Neuronal stem cell (in vitro differentiated cells): ENCODE measurements at regions not wholly inside any gene's neighbourhood (a gene's known extent, or its start where the extent isn't known, plus 50 kb on each side); places are given as distances from the start of the nearest gene placed in this dataset.

Experiments used
- DNase-seq: peaks from one replicate; pipeline ENCODE4 v3.0.0-alpha.2; 2013; ENCODE audit warnings: low spot score
- H2AFZ ChIP-seq: one replicate; pipeline ENCODE4 v1.6.1; 2013; ENCODE audit warnings: mild to moderate bottlenecking, low read length, inconsistent platforms
- H2AK5ac ChIP-seq: 2 replicates; pipeline ENCODE4 v1.6.1; 2013; ENCODE audit warnings: low read depth, mild to moderate bottlenecking, inconsistent platforms, low read length, moderate library complexity, mixed read lengths
- H2BK120ac ChIP-seq: 2 replicates; pipeline ENCODE4 v1.6.1; 2013; ENCODE audit warnings: low read depth, mild to moderate bottlenecking, inconsistent platforms, low read length, moderate library complexity, mixed read lengths
- H2BK12ac ChIP-seq: one replicate; pipeline ENCODE4 v1.6.1; 2013; ENCODE audit warnings: low read length, inconsistent platforms
- H2BK15ac ChIP-seq: 2 replicates; pipeline ENCODE4 v1.6.1; 2013; ENCODE audit warnings: mild to moderate bottlenecking, low read length, inconsistent platforms, mixed read lengths
- H2BK5ac ChIP-seq: one replicate; pipeline ENCODE4 v1.6.1; 2013; ENCODE audit warnings: inconsistent platforms, mild to moderate bottlenecking, low read length, moderate library complexity
- H3K14ac ChIP-seq: one replicate; pipeline ENCODE4 v1.6.1; 2013; ENCODE audit warnings: low read length, inconsistent platforms
- H3K18ac ChIP-seq: 2 replicates; pipeline ENCODE4 v1.6.1; 2013; ENCODE audit warnings: low read length, inconsistent platforms
- H3K23ac ChIP-seq: 2 replicates; pipeline ENCODE4 v1.6.1; 2013; ENCODE audit warnings: low read depth, mild to moderate bottlenecking, mixed read lengths, low read length, inconsistent platforms; ENCODE audit not compliant: poor library complexity
- H3K27ac ChIP-seq: replicated peaks from 3 replicates; pipeline ENCODE4 v1.5.1; 2013; ENCODE audit warnings: low read length, inconsistent platforms
- H3K27me3 ChIP-seq, 3 experiments: 2 replicates each; pipeline ENCODE4 v1.6.1; 2013; ENCODE audit warnings: low read length in 3 of 3, mild to moderate bottlenecking in 2 of 3, inconsistent platforms in 1 of 3, low read depth in 1 of 3, mixed read lengths in 1 of 3, moderate library complexity in 1 of 3; ENCODE audit not compliant: control insufficient read depth in 3 of 3, insufficient read depth in 3 of 3
- H3K36me3 ChIP-seq, 2 donors: replicated peaks in 1 of 2; 2 replicates each; pipeline ENCODE4 v1.6.1; 2013; ENCODE audit warnings: low read length in 2 of 2; ENCODE audit not compliant: control insufficient read depth in 2 of 2, insufficient read depth in 2 of 2
- H3K4ac ChIP-seq: 2 replicates; pipeline ENCODE4 v1.6.1; 2013; ENCODE audit warnings: inconsistent platforms, mild to moderate bottlenecking, low read length, moderate library complexity
- H3K4me1 ChIP-seq, 2 donors: 1 replicate in 1 of 2; 2 replicates in 1 of 2; pipeline ENCODE4 v1.6.1; 2013; ENCODE audit warnings: low read length in 2 of 2, low read depth in 1 of 2; ENCODE audit not compliant: control insufficient read depth in 2 of 2, insufficient read depth in 1 of 2
- H3K4me2 ChIP-seq: one replicate; pipeline ENCODE4 v1.6.1; 2013; ENCODE audit warnings: mild to moderate bottlenecking, low read length, inconsistent platforms; ENCODE audit not compliant: insufficient read depth, poor library complexity, severe bottlenecking
- H3K4me3 ChIP-seq, 2 donors: 2 replicates each; pipeline ENCODE4 v1.5.1; 2013; ENCODE audit warnings: low read length in 2 of 2, mild to moderate bottlenecking in 2 of 2, inconsistent platforms in 1 of 2, moderate library complexity in 1 of 2
- H3K79me1 ChIP-seq: one replicate; pipeline ENCODE4 v1.6.1; 2013; ENCODE audit warnings: low read depth, mild to moderate bottlenecking, inconsistent platforms, low read length, moderate library complexity
- H3K9ac ChIP-seq: one replicate; pipeline ENCODE4 v1.6.1; 2013; ENCODE audit warnings: mild to moderate bottlenecking, low read depth, low read length, inconsistent platforms; ENCODE audit not compliant: poor library complexity
- H3K9me3 ChIP-seq, 2 donors: replicated peaks in 1 of 2; 2 replicates each; pipeline versions ENCODE3 to v1.6.1; 2013; ENCODE audit warnings: low read length in 2 of 2, mild to moderate bottlenecking in 2 of 2, inconsistent platforms in 1 of 2, low read depth in 1 of 2, mixed read lengths in 1 of 2, moderate library complexity in 1 of 2; ENCODE audit not compliant: control insufficient read depth in 2 of 2, insufficient read depth in 1 of 2
- H4K8ac ChIP-seq: one replicate; pipeline ENCODE4 v1.6.1; 2013; ENCODE audit warnings: low read depth, mild to moderate bottlenecking, inconsistent platforms, low read length, moderate library complexity
- H4K91ac ChIP-seq: one replicate; pipeline ENCODE4 v1.6.1; 2013; ENCODE audit warnings: low read length, low read depth, mild to moderate bottlenecking, inconsistent platforms; ENCODE audit not compliant: poor library complexity
- WGBS, 2 donors: extraction: QIAGEN DNeasy Blood & Tissue Kit; methylation state at CpG; one replicate each; pipeline ENCODE4 v1.1.7; 2013; ENCODE audit warnings: missing lambda C conversion rate in 2 of 2, mixed read lengths in 1 of 2; ENCODE audit not compliant: insufficient read length in 2 of 2, insufficient replicate concordance in 1 of 2; ENCODE audit errors: extremely low coverage in 2 of 2; 5-methylcytosine and 5-hydroxymethylcytosine counted together

GRCh38 chr3:4150816-4151215 lies 152.4 kb upstream of the SETMAR start:
- Histone ChIP-seq H3K4me2 (no peak overlapping the region), H2BK12ac (no peak overlapping the region), H3K9me3 (no peaks in the 10 kb centered on the region), H4K91ac (no peak overlapping the region), H3K27ac (no peak overlapping the region), H3K79me1 (no peaks in the 10 kb centered on the region), H3K27me3 (no peaks in the 10 kb centered on the region), H2BK120ac (no peak overlapping the region), H2BK5ac (no peak overlapping the region), H3K18ac (no peak overlapping the region), H4K8ac (no peak overlapping the region), H3K9ac (no peak overlapping the region), H2BK15ac (no peak overlapping the region), H3K23ac (no peak overlapping the region), H3K4ac (no peak overlapping the region), H3K36me3 (no peaks in the 10 kb centered on the region), H3K14ac (no peak overlapping the region), H2AFZ (no peak overlapping the region), H3K4me1 (no peaks in the 10 kb centered on the region), H3K4me3 (no peak overlapping the region), H2AK5ac (no peak overlapping the region)
- no peak for DNase-seq
- no CpG with 5 or more reads among the region's 5 CpGs for WGBS, 2 donors

GRCh38 chr3:4151859-4152258 lies 151.3 kb upstream of the SETMAR start:
- no peak overlapping the region for H2AK5ac ChIP-seq
- H3K79me1 ChIP-seq, result no peaks in the 10 kb centered on the region
- no peaks in the 10 kb centered on the region for H3K36me3 ChIP-seq
- no peak overlapping the region for H3K27ac ChIP-seq
- no peak overlapping the region for H3K4me3 ChIP-seq
- no peaks in the 10 kb centered on the region for H3K4me1 ChIP-seq
- H3K9ac ChIP-seq, result no peak overlapping the region
- no peak overlapping the region for H3K4ac ChIP-seq
- H2BK15ac ChIP-seq, result no peak overlapping the region
- H3K4me2 ChIP-seq, result no peak overlapping the region
- H3K18ac ChIP-seq, result no peak overlapping the region
- WGBS, 2 donors, result no CpG with 5 or more reads among the region's 1 CpG
- no peak overlapping the region for H3K14ac ChIP-seq
- no peak overlapping the region for H2BK120ac ChIP-seq
- no peak overlapping the region for H2AFZ ChIP-seq
- no peak overlapping the region for H2BK12ac ChIP-seq
- H3K27me3 ChIP-seq, result no peaks in the 10 kb centered on the region
- no peak overlapping the region for H2BK5ac ChIP-seq
- H4K91ac ChIP-seq, result no peak overlapping the region
- no peak for DNase-seq
- H4K8ac ChIP-seq, result no peak overlapping the region
- H3K23ac ChIP-seq, result no peak overlapping the region
- H3K9me3 ChIP-seq, result no peaks in the 10 kb centered on the region

- WGBS, 2 donors, result no CpG with 5 or more reads among the region's 1 CpG
- H2BK15ac ChIP-seq, result no peak overlapping the region
- H3K9ac ChIP-seq, result no peak overlapping the region
- no peak overlapping the region for H3K4me2 ChIP-seq
- no peak overlapping the region for H3K4ac ChIP-seq
- H3K14ac ChIP-seq, result no peak overlapping the region
- H2AK5ac ChIP-seq, result no peak overlapping the region
- H2BK12ac ChIP-seq, result no peak overlapping the region
- no peaks in the 10 kb centered on the region for H3K9me3 ChIP-seq
- no peak overlapping the region for H2BK5ac ChIP-seq
- H3K27ac ChIP-seq, result no peak overlapping the region
- H2BK120ac ChIP-seq, result no peak overlapping the region
- H2AFZ ChIP-seq, result no peak overlapping the region
- no peak overlapping the region for H3K23ac ChIP-seq
- no peaks in the 10 kb centered on the region for H3K79me1 ChIP-seq
- no peak overlapping the region for H3K18ac ChIP-seq
- DNase-seq, result no peak
- no peaks in the 10 kb centered on the region for H3K36me3 ChIP-seq
- no peak overlapping the region for H4K8ac ChIP-seq
- no peaks in the 10 kb centered on the region for H3K4me1 ChIP-seq
- H4K91ac ChIP-seq, result no peak overlapping the region
- no peak overlapping the region for H3K4me3 ChIP-seq
- H3K27me3 ChIP-seq, result no peaks in the 10 kb centered on the region
Observed at GRCh38 chr3:4153771-4154170, 149.4 kb upstream of the SETMAR start.

GRCh38 chr3:4158329-4158728 lies 144.8 kb upstream of the SETMAR start:
- no peak overlapping the region for H3K4me2 ChIP-seq
- no peak overlapping the region for H2AFZ ChIP-seq
- no peak overlapping the region for H3K27ac ChIP-seq

More at GRCh38 chr3:4158329-4158728, 144.8 kb upstream of the SETMAR start:
- H3K27me3 ChIP-seq, result no peaks in the 10 kb centered on the region
- H3K36me3 ChIP-seq, result no peaks in the 10 kb centered on the region
- no peak overlapping the region for H2BK15ac ChIP-seq
- H3K79me1 ChIP-seq, result no peaks in the 10 kb centered on the region
- H3K9me3 ChIP-seq, result no peaks in the 10 kb centered on the region
- no peak overlapping the region for H3K18ac ChIP-seq
- no peak overlapping the region for H4K8ac ChIP-seq
- H2AK5ac ChIP-seq, result no peak overlapping the region
- no peak overlapping the region for H4K91ac ChIP-seq
- no peak overlapping the region for H3K4me3 ChIP-seq
- H3K14ac ChIP-seq, result no peak overlapping the region
- H3K4me1 ChIP-seq, result peaks cover 0 to 9% of the 10 kb centered on the region in 2 donors
- H2BK5ac ChIP-seq, result no peak overlapping the region
- H3K23ac ChIP-seq, result no peak overlapping the region
- H3K9ac ChIP-seq, result no peak overlapping the region
- no peak for DNase-seq
- WGBS, 2 donors, result no CpG with 5 or more reads among the region's 2 CpGs
- H2BK120ac ChIP-seq, result no peak overlapping the region
- H3K4ac ChIP-seq, result no peak overlapping the region
- no peak overlapping the region for H2BK12ac ChIP-seq
